GM12875 (cell line): ENCODE measurements at regions not wholly inside any gene's neighbourhood (a gene's known extent, or its start where the extent isn't known, plus 50 kb on each side); places are given as distances from the start of the nearest gene placed in this dataset.

Experiments used
- H3K4me3 ChIP-seq: one replicate; pipeline ENCODE4 v1.5.1; 2011; ENCODE audit warnings: low read depth, low read length, control low read depth
- TF ChIP-seq, protein P1 (sequence below): IDR thresholded peaks from 2 replicates; pipeline ENCODE4 v1.5.1; 2011; ENCODE audit warnings: low read depth, mild to moderate bottlenecking, control low read depth, inconsistent platforms, low read length, moderate library complexity, borderline replicate concordance; ENCODE audit not compliant: insufficient read depth

DNA sequence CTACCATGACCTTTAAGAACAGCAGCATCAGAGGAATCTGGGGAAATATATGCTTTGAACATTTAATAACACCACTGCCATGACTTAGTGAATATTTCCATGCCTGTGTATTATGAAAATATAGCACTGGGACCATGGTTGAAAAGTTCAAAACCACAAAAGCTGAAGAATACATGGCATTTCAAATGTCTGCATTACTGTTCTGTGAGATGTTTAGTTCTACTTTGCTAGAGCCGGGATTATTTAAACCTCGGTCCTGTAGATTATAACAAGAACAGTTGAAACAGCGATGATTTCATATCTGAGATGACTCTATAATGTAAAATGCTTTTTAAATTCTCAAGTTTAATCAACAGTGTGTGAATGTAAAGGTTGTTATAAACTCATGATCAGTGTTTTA lies 126.7 kb upstream of the AGA start:
- TF ChIP-seq, protein P1, sequence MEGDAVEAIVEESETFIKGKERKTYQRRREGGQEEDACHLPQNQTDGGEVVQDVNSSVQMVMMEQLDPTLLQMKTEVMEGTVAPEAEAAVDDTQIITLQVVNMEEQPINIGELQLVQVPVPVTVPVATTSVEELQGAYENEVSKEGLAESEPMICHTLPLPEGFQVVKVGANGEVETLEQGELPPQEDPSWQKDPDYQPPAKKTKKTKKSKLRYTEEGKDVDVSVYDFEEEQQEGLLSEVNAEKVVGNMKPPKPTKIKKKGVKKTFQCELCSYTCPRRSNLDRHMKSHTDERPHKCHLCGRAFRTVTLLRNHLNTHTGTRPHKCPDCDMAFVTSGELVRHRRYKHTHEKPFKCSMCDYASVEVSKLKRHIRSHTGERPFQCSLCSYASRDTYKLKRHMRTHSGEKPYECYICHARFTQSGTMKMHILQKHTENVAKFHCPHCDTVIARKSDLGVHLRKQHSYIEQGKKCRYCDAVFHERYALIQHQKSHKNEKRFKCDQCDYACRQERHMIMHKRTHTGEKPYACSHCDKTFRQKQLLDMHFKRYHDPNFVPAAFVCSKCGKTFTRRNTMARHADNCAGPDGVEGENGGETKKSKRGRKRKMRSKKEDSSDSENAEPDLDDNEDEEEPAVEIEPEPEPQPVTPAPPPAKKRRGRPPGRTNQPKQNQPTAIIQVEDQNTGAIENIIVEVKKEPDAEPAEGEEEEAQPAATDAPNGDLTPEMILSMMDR = no peak
- no peak overlapping the region for H3K4me3 ChIP-seq

DNA sequence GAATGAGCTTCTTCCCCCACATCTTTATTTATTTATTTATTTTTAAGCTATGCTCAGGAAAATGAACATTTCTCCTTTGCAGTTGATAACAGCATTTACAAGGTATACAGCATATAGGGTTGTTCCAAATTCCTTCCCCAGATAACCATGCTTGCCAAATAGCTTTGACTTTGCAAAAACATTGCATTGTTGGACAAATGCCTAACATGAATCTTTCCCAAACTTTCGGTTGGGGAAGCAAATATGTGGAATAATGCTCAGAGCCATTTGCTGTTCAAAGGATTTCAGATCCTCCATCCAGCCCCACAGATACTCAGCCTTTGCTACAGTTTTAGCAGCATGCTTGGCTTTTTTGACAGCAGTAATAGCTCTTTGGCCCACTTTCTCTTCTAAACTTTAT lies 127.2 kb upstream of the AGA start:
- no peak overlapping the region for H3K4me3 ChIP-seq
- TF ChIP-seq, protein P1 = no peak

DNA sequence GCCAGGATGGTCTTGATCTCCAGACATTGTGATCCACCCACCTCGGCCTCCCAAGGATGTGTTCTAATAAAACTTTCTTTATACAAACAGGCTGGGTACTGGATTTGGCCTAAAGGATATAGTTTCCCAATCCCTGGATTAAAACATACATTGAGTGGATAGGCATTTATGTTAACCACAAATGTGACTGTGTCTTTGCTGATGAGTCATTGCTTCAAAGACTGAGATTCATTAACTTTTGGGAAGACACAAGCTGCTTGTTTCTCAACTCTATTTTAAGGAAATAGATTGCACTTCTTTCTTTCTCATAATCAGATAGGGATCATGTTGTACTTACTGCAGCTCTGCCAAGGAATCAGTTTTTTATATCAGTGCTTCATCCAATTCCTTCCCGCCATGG lies 131.3 kb upstream of the AGA start:
- TF ChIP-seq, protein P1 = no peak
- no peak overlapping the region for H3K4me3 ChIP-seq

DNA sequence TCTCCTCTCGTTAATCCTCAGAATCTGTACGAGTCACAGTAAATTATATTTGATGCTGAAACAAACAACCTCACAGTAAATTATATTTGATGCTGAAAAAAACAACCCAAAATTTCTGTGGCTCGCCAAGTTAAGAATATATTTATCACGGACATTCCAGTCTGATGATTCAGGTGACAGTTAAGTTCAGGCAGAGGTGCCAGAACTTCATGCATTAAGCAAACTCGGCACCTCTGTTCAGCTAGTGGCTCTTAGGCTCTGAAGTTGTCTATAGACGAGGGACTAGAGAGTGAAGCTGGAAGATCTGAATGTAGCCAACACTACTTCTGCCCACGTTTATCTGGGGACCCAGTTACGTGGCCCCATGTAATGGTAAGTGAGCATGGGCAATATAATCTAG lies 132.2 kb upstream of the AGA start:
- H3K4me3 ChIP-seq = no peak overlapping the region
- TF ChIP-seq, protein P1 = no peak

DNA sequence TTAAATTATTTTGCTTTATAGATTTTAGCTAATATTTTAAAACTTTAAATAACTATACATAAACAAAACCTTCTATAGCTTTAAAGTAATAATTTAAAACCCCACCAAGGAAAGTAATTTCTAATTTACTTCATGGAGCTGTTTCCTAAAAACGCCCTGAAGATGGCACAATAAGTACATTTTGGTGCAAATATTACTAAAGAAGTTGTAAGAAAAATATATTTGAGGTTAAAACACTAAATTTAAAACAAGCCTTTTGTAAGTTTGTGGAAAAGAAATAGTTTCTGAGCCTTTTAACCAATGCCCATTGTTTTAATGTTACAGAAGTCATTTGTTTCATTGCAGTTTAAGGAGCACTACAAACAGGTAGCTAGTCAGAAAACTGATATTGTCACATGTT lies 137.4 kb upstream of the AGA start:
- TF ChIP-seq, protein P1 = no peak
- H3K4me3 ChIP-seq = no peak overlapping the region

DNA sequence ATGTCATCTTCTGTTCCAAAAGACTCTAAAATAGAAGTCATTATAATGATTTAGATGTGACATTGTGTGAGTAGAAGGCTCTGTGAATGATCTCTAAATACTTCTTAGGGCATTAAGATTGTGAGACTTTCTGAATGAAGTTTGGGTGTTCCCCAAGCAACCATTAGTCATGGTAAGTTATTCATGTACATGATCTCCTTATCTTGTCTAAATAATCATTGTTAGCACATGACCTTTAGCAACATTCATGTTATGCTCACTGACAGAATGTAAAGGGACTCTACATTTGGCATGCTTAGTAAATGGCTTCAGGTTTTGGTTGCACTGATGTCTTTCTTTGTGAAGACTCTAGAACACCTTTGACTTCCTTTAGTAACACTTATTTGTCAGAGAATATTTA lies 140.8 kb upstream of the AGA start:
- TF ChIP-seq, protein P1 = no peak
- H3K4me3 ChIP-seq = no peak overlapping the region

DNA sequence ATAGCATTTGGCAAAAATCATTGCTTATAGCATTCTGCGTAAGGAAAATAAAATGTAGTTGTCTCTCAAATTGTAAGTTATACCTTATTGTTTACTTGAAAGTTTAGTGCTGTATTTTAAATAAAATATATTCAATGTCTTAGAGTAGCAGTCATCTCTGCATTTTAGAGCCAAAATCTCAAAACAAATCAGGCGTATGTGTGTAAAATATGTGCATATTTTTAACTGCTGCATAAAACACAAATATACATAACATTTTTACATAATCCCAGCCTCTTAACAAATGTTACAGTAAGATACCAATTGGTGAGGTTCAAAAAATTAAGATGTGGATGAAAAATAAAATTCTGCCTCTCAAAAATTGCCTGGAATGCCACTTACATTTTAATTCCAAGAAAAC lies 145.8 kb upstream of the AGA start:
- TF ChIP-seq, protein P1 = no peak
- H3K4me3 ChIP-seq = no peak overlapping the region
